ENCODE measurements at regions not wholly inside any gene's neighbourhood (a gene's known extent, or its start where the extent isn't known, plus 50 kb on each side); places are given as distances from the start of the nearest gene placed in this dataset.

DNA sequence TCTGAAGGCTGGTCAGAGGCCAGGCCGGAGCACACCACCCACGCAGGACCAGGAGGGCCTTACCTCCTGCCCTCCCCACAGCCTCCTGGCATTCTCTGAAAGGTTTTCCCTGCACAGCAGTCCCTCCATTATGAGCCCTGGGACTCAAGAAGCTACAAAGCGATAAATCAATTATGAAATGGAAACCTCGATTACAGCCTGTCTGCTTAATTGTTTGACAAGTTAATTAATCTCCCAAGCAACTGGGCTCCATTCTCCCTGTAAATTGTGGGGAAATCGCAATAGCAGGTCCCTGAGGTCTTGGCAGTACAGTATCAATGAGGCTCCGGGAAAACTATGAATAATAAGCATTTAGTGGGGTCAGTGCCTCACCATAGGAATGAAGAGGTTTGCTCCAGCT lies 683.5 kb downstream of the NTRK3 start:
- Mint-ChIP-seq H3K27me3 (no peaks in the 10 kb centered on the region), H3K4me3 (no peak overlapping the region), H3K4me1 (ENCODE audit: low read depth) (peaks cover 12% of the 10 kb centered on the region), H3K36me3 (no peaks in the 10 kb centered on the region), H3K9me3 (no peaks in the 10 kb centered on the region), H3K27ac (no peak overlapping the region)
- CTCF ChIA-PET = no interaction called here
- DNase-seq = no peak
- intact Hi-C loops (cut with micrococcal nuclease) = no loop called here
- POLR2A ChIA-PET = no interaction called here

DNA sequence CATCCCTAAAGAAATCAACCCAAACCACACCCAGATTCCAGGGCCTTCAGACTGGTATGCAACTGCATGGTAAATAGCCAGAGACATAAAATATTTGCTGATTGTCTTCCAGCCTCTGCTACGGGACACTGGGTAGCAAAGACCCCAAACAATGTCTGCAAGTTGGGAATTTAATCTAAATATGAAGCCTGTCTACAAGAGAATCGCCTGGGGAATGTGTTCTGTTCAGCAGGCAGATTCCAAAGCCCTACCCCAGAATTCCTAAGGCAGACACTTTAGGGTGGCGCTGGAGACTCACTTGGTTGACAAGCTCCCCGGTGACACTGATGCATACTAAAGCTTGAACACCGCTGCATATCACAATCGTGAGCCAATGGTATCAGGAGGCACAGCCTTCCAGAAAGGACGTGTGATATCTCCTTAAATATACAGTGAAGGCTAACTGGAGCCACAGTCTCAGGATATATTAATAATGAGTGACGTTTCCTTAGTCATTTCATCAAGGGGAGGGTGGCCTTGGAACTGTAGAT lies 684.1 kb downstream of the NTRK3 start:
- ChIA-PET CTCF (no interaction called here), POLR2A (no interaction called here)
- no peak for DNase-seq
- Mint-ChIP-seq H3K36me3 (no peaks in the 10 kb centered on the region), H3K4me3 (no peak overlapping the region), H3K27me3 (no peaks in the 10 kb centered on the region), H3K9me3 (no peaks in the 10 kb centered on the region), H3K4me1 (ENCODE audit: low read depth) (peaks cover 12% of the 10 kb centered on the region), H3K27ac (no peak overlapping the region)
- intact Hi-C loops (cut with micrococcal nuclease) = no loop called here

DNA sequence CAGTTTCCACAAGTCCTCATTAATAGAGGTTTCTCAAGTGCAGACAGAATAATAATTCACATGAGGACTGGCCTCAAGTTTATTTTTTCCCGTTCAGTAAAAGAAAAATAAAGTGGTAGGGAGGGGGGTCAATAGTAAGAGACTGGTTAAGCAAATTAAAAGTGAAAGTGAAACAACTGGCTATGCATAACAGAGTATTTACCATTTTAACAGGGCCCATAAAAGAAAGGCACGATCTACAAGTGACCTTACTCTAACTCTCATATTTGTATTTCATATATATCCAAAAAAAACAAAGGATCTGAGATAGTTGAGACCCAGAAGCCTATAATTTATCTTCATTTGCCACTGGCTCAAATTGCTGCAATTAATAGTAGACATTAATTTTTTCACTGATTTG lies 686.3 kb downstream of the NTRK3 start:
- peaks cover 12% of the 10 kb centered on the region for H3K4me1 Mint-ChIP-seq (ENCODE audit: low read depth)
- ChIA-PET CTCF (no interaction called here), POLR2A (no interaction called here)
- H3K36me3 Mint-ChIP-seq = no peaks in the 10 kb centered on the region
- H3K27ac Mint-ChIP-seq = no peak overlapping the region
- no peak for DNase-seq
- intact Hi-C loops (cut with micrococcal nuclease) = no loop called here
- H3K4me3 Mint-ChIP-seq = no peak overlapping the region
- H3K9me3 Mint-ChIP-seq = no peaks in the 10 kb centered on the region
- no peaks in the 10 kb centered on the region for H3K27me3 Mint-ChIP-seq

DNA sequence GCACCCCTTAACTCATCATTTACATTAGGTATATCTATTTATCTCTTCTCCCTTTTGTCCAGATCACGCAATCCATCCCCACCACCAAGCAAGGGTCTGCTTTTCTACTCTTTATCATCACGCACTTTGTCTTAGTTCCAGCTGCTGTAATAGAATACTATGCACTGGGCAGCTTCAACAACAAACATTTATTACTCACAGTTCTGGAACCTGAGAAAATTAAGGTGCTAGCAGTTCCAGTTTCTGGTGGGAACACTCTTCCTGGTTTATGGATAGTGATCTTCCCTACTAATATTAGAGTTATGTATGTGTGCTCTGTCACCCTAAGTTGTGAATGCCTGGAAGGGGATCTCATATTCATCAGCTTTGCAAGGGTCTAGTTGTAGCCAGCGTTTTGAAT lies 687.0 kb downstream of the NTRK3 start:
- POLR2A ChIA-PET = no interaction called here
- no peak overlapping the region for H3K4me3 Mint-ChIP-seq
- H3K27me3 Mint-ChIP-seq = no peaks in the 10 kb centered on the region
- intact Hi-C loops (cut with micrococcal nuclease) = no loop called here
- H3K9me3 Mint-ChIP-seq = no peaks in the 10 kb centered on the region
- CTCF ChIA-PET = no interaction called here
- no peak overlapping the region for H3K27ac Mint-ChIP-seq
- H3K4me1 Mint-ChIP-seq (ENCODE audit: low read depth) = peaks cover 12% of the 10 kb centered on the region
- DNase-seq = no peak
- H3K36me3 Mint-ChIP-seq = no peaks in the 10 kb centered on the region

DNA sequence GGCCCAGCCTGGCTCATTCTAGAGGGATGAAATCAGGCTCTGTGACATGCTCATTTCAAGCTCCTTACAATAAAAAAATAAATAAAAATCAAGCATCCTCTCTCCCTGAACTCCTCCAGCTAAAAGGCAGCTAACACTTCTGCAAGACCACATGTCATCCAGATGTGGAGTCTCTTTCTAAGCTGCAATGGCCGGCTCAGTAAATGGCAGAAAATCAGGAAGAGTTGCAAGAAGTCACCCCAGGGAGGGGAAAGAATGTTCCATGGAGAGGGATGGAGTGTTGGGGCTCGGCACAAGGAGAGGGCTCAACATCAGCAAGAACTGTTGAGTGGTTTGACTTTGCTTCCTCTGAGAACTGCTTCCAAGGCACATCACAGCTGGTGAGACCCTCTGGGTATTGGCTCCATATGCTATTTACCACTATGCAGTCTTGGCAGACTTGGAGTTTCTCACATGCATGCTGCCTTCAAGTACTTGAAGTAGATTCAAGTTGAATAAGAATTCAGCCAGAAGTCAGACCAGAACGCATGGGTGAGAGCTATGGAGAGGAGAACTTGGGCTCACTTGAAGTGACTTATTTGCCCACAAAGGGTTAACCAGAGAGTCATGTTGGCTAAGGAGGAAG lies 689.0 kb downstream of the NTRK3 start:
- Mint-ChIP-seq H3K27ac (no peak overlapping the region), H3K27me3 (no peaks in the 10 kb centered on the region), H3K4me1 (ENCODE audit: low read depth) (peaks cover 12% of the 10 kb centered on the region), H3K36me3 (no peaks in the 10 kb centered on the region), H3K9me3 (no peaks in the 10 kb centered on the region), H3K4me3 (no peak overlapping the region)
- intact Hi-C loops (cut with micrococcal nuclease) = no loop called here
- POLR2A ChIA-PET = no interaction called here
- CTCF ChIA-PET = no interaction called here
- DNase-seq = no peak

DNA sequence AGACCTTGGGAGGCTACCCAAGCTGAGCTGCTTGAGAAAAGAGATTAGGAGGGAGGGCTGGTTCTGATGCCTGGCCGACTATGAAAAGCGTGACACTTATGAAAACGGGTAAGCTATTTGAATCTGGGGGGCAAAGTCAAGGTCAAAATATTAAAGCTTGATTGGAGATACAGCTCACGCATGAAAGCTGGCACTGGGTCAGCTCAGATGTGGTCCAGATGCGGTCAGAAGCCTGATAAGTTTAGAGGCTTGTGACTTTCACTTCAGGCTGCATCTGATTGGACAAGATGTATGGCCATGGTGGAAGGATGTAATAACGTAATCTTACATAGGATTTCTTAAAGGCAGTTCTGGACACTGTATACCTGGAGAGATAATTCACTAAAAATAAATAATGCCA lies 690.3 kb downstream of the NTRK3 start:
- no peak for DNase-seq
- intact Hi-C loops (cut with micrococcal nuclease) = no loop called here
- Mint-ChIP-seq H3K27ac (no peak overlapping the region), H3K9me3 (no peaks in the 10 kb centered on the region), H3K4me3 (no peak overlapping the region), H3K27me3 (no peaks in the 10 kb centered on the region), H3K36me3 (no peaks in the 10 kb centered on the region), H3K4me1 (ENCODE audit: low read depth) (peaks cover 12% of the 10 kb centered on the region)
- ChIA-PET POLR2A (no interaction called here), CTCF (no interaction called here)

DNA sequence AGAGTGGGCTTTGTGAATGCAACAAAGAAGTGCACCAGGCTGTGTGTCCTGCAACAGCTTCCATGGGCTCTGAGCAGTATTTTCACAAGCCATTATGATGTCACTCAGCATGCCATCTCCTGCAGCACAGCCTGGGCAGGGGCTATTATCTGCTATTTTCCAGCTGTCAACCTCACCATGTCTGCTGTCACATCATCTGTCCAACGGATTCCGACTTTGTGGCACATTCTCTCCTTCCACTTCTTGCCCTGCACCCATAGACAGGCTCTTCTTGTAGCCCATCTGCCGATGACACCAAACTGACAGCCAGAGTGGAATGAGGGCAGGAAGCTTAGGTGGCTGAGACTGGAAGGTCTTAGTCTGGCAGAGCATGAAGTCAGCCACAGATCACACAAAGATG lies 691.9 kb downstream of the NTRK3 start:
- no peak overlapping the region for H3K27ac Mint-ChIP-seq

DNA sequence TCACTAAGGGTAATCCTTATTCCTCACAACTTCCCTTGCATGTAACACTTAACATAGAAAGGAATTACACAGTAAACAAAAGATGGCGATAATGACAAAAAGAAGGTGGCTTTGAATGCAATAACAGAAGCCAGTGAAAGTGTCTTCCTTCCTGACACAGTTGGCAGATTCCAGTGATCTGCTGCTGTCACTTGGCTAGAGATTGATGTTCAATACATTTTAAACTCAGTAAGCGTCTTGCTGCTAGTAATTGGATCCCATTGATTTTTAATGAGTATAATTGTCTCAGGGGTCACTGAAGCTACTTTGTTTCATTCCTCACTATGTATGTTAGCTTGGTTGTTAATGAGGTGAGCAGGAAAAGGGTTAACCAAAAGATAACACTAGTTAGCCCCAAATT lies 692.7 kb downstream of the NTRK3 start:
- no peak for DNase-seq
- H3K4me1 Mint-ChIP-seq (ENCODE audit: low read depth) = no peaks in the 10 kb centered on the region
- H3K4me3 Mint-ChIP-seq = no peak overlapping the region
- no peak overlapping the region for H3K27ac Mint-ChIP-seq
- H3K9me3 Mint-ChIP-seq = no peaks in the 10 kb centered on the region
- CTCF ChIA-PET = no interaction called here
- intact Hi-C loops (cut with micrococcal nuclease) = no loop called here
- no peaks in the 10 kb centered on the region for H3K36me3 Mint-ChIP-seq
- POLR2A ChIA-PET = no interaction called here
- H3K27me3 Mint-ChIP-seq = peaks cover 1% of the 10 kb centered on the region

More for the DNA sequence above, 691.9 kb downstream of the NTRK3 start:
- ChIA-PET CTCF (no interaction called here), POLR2A (no interaction called here)
- H3K27me3 Mint-ChIP-seq = peaks cover 1% of the 10 kb centered on the region
- DNase-seq = no peak
- peaks cover 3% of the 10 kb centered on the region for H3K4me1 Mint-ChIP-seq (ENCODE audit: low read depth)
- no peak overlapping the region for H3K4me3 Mint-ChIP-seq
- no peaks in the 10 kb centered on the region for H3K36me3 Mint-ChIP-seq
- intact Hi-C loops (cut with micrococcal nuclease) = no loop called here
- H3K9me3 Mint-ChIP-seq = no peaks in the 10 kb centered on the region

DNA sequence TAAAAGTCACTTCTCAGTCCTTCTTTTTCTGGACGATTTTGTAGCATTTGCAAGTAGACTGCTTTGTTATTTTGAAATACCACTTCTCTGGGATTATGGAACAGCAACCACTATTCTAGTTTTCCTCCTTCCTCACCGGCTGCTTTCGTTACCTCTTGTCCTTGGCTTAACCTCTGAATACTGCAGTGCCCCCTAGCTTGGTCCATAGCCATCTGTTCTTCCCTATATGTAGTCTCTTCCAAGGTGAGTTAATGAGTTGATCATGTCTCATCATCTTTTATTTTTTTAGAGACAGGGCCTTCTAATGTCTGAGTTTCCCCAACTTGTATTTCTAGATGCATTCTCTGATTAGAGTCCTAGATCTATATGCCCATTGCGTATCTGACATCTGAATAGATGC lies 694.3 kb downstream of the NTRK3 start:
- no peak for DNase-seq
- Mint-ChIP-seq H3K9me3 (no peaks in the 10 kb centered on the region), H3K27me3 (peaks cover 5% of the 10 kb centered on the region), H3K27ac (no peak overlapping the region), H3K36me3 (no peaks in the 10 kb centered on the region), H3K4me1 (ENCODE audit: low read depth) (no peaks in the 10 kb centered on the region), H3K4me3 (no peak overlapping the region)
- intact Hi-C loops (cut with micrococcal nuclease) = no loop called here
- ChIA-PET POLR2A (no interaction called here), CTCF (no interaction called here)

DNA sequence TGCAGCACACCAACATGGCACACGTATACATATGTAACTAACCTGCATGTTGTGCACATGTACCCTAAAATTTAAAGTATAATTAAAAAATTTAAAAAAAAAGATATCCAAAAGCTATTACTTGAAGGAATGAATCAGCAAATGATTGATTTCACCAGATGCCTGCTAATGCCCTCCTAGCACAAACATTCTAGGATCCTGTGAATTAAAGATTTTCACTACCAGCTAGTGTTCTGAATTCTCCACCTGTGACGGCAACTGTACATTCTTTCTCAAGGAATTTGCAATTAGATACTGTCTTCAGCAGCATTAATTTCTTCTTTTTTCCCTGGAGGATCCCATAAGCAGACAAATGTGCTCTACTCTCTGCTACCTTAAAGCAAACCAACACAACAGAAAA lies 694.9 kb downstream of the NTRK3 start:
- Mint-ChIP-seq H3K4me1 (ENCODE audit: low read depth) (no peaks in the 10 kb centered on the region), H3K9me3 (no peaks in the 10 kb centered on the region), H3K27me3 (peaks cover 5% of the 10 kb centered on the region), H3K36me3 (no peaks in the 10 kb centered on the region), H3K4me3 (no peak overlapping the region), H3K27ac (no peak overlapping the region)
- POLR2A ChIA-PET = no interaction called here
- CTCF ChIA-PET = no interaction called here
- intact Hi-C loops (cut with micrococcal nuclease) = no loop called here
- DNase-seq = no peak

DNA sequence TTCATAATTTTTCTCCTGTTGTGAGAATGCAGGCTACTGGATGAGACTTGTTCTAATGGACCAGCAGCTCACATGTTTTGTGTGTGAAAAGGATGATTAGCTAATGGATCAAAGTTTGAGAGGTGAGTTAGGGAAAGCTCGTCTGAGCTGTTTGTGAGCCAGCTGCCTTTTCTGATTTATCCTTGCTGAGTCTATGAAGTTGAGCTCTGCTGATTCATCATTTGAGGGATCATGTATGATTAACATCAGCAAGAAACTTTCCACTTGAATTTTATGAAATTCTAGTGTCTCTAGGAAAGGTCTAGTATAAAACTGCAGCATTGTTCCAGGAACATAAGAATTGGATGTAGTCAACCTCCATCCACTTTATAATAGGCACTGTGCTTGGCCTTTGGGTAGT lies 698.7 kb downstream of the NTRK3 start:
- DNase-seq = no peak
- Mint-ChIP-seq H3K9me3 (peaks cover 13% of the 10 kb centered on the region), H3K27me3 (peaks cover 5% of the 10 kb centered on the region), H3K4me3 (no peak overlapping the region), H3K27ac (no peak overlapping the region), H3K4me1 (ENCODE audit: low read depth) (no peaks in the 10 kb centered on the region), H3K36me3 (peaks cover 1% of the 10 kb centered on the region)
- intact Hi-C loops (cut with micrococcal nuclease) = no loop called here
- CTCF ChIA-PET = no interaction called here
- POLR2A ChIA-PET = no interaction called here

DNA sequence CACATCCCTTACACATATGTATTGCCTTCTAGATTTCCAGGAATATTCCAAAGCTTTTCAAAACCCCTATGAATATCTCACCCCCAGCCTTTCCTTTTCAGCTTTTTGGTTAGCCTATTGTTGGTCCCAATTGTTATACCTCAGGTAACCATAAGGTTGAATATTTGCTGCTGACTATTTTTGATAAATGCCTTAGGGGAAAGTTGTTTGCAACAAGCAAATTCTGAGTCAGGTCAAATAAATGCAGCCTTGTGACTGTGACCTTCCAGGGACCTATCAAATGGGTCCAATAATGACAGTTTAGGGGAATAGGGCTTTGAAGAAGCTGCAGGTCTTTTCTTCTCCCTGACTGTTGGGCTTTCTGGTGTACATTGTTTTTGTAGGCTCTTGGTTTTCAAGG lies 699.7 kb downstream of the NTRK3 start:
- Mint-ChIP-seq H3K4me1 (ENCODE audit: low read depth) (no peaks in the 10 kb centered on the region), H3K4me3 (no peak overlapping the region), H3K9me3 (peaks cover 13% of the 10 kb centered on the region), H3K27me3 (peaks cover 5% of the 10 kb centered on the region), H3K36me3 (peaks cover 1% of the 10 kb centered on the region), H3K27ac (no peak overlapping the region)
- intact Hi-C loops (cut with micrococcal nuclease) = no loop called here
- CTCF ChIA-PET = no interaction called here
- POLR2A ChIA-PET = no interaction called here
- DNase-seq = no peak

DNA sequence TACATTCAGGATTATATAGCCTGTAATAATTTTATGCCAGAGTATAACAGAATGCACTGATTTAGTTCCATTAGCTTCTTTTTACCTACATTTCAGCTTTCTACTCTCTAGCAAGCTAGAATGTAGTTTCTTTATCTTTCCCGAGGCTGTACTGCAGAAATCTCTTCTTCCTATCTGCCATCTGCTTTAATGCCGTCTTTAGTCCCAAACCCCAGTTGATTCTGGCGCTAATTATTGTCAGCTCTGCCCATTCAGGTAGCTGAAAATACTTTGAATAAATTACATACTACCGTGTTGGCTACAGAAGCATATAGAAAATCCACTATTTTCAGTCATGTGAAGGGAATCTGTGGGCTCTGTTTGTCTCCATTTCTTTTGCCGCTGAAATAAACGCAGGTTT lies 706.7 kb downstream of the NTRK3 start:
- Mint-ChIP-seq H3K27me3 (no peaks in the 10 kb centered on the region), H3K36me3 (peaks cover 1% of the 10 kb centered on the region), H3K4me3 (no peak overlapping the region), H3K9me3 (peaks cover 13% of the 10 kb centered on the region), H3K27ac (no peak overlapping the region), H3K4me1 (ENCODE audit: low read depth) (no peaks in the 10 kb centered on the region)
- ChIA-PET CTCF (no interaction called here), POLR2A (no interaction called here)
- intact Hi-C loops (cut with micrococcal nuclease) = no loop called here
- no peak for DNase-seq

DNA sequence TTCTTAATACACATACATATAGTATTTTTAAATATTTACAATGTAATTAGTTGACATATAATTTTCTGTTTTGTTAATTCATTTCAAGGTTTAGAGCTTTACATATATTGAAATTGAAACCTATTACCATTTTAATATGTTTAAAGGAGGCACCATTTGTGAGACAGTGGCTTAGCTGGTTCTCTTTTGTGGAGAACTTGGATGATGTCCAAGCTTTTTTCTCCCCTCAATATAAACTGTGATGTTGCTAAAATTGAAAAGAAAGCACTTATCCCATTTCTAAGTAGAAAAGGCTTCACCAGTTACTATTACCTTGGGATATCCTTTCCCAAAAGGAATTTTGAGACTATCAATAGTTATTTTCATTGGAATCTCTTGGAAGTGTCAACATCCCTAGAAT lies 707.2 kb downstream of the NTRK3 start:
- POLR2A ChIA-PET = no interaction called here
- CTCF ChIA-PET = no interaction called here
- no peak overlapping the region for H3K27ac Mint-ChIP-seq
- no peaks in the 10 kb centered on the region for H3K4me1 Mint-ChIP-seq (ENCODE audit: low read depth)
- DNase-seq = no peak
- no peak overlapping the region for H3K4me3 Mint-ChIP-seq
- peaks cover 1% of the 10 kb centered on the region for H3K36me3 Mint-ChIP-seq
- H3K27me3 Mint-ChIP-seq = no peaks in the 10 kb centered on the region
- peaks cover 9% of the 10 kb centered on the region for H3K9me3 Mint-ChIP-seq
- intact Hi-C loops (cut with micrococcal nuclease) = no loop called here

Data from activated CD4-positive, alpha-beta memory T cell treated with anti-CD3 and anti-CD28 coated beads for 36 hours (primary cell).